ENCODE measurements at regions not wholly inside any gene's neighbourhood (a gene's known extent, or its start where the extent isn't known, plus 50 kb on each side); places are given as distances from the start of the nearest gene placed in this dataset.
"Not testable (repeated sequence)": the region's sequence is repeated elsewhere in the genome, so short reads cannot be mapped to it uniquely, and the experiment has no call there.

DNA sequence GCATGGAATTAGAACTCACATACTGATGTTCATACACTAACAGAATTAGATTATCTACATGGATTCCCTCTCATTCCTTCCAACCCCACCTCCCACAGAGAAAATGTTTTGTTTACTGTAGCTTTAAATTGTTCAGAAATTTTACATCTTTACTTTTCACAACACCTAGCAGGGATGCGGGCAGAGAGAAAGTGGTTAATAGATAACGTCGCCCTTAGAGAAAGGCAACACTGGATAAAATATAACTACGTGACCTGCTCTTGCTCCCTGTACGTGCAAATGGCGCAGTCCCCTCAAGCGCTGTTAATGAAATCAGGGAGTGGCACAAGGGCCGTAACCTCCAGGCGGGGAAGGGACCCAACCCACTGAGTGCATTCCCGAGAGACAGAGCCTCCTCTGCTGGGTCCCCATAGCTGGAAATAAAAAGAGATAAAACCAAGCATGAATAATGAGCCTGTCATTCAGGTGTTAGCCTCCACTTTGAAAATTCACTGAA, 125.3 kb upstream of the DAPK1 start:
- TF ChIP-seq, protein P1, sequence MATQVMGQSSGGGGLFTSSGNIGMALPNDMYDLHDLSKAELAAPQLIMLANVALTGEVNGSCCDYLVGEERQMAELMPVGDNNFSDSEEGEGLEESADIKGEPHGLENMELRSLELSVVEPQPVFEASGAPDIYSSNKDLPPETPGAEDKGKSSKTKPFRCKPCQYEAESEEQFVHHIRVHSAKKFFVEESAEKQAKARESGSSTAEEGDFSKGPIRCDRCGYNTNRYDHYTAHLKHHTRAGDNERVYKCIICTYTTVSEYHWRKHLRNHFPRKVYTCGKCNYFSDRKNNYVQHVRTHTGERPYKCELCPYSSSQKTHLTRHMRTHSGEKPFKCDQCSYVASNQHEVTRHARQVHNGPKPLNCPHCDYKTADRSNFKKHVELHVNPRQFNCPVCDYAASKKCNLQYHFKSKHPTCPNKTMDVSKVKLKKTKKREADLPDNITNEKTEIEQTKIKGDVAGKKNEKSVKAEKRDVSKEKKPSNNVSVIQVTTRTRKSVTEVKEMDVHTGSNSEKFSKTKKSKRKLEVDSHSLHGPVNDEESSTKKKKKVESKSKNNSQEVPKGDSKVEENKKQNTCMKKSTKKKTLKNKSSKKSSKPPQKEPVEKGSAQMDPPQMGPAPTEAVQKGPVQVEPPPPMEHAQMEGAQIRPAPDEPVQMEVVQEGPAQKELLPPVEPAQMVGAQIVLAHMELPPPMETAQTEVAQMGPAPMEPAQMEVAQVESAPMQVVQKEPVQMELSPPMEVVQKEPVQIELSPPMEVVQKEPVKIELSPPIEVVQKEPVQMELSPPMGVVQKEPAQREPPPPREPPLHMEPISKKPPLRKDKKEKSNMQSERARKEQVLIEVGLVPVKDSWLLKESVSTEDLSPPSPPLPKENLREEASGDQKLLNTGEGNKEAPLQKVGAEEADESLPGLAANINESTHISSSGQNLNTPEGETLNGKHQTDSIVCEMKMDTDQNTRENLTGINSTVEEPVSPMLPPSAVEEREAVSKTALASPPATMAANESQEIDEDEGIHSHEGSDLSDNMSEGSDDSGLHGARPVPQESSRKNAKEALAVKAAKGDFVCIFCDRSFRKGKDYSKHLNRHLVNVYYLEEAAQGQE (IDR thresholded peaks at IDR 0.05; ENCODE audit: insufficient replicate concordance, low read depth) = no peak
- TF ChIP-seq GABPA (IDR thresholded peaks at IDR 0.05; ENCODE audit: low read depth) (no peak), POLR2AphosphoS5 (IDR thresholded peaks at IDR 0.05; ENCODE audit: low read depth) (no peak), SPI1 (IDR thresholded peaks at IDR 0.05; ENCODE audit: borderline replicate concordance, low read depth) (no peak)
- TF ChIP-seq, protein P2, sequence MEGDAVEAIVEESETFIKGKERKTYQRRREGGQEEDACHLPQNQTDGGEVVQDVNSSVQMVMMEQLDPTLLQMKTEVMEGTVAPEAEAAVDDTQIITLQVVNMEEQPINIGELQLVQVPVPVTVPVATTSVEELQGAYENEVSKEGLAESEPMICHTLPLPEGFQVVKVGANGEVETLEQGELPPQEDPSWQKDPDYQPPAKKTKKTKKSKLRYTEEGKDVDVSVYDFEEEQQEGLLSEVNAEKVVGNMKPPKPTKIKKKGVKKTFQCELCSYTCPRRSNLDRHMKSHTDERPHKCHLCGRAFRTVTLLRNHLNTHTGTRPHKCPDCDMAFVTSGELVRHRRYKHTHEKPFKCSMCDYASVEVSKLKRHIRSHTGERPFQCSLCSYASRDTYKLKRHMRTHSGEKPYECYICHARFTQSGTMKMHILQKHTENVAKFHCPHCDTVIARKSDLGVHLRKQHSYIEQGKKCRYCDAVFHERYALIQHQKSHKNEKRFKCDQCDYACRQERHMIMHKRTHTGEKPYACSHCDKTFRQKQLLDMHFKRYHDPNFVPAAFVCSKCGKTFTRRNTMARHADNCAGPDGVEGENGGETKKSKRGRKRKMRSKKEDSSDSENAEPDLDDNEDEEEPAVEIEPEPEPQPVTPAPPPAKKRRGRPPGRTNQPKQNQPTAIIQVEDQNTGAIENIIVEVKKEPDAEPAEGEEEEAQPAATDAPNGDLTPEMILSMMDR (IDR thresholded peaks at IDR 0.05; ENCODE audit: insufficient read depth, low read length) = no peak
- DNase-seq (ENCODE audit: low read depth in 1 of 2, low spot score in 1 of 2) = no peak
- Histone ChIP-seq H3K4me3 (replicated peaks; ENCODE audit: insufficient read depth, low read length) (no peak overlapping the region), H3K27ac (replicated peaks) (no peak overlapping the region), H3K27me3 (ENCODE audit: insufficient read depth, poor library complexity, severe bottlenecking) (no peaks in the 10 kb centered on the region)

DNA sequence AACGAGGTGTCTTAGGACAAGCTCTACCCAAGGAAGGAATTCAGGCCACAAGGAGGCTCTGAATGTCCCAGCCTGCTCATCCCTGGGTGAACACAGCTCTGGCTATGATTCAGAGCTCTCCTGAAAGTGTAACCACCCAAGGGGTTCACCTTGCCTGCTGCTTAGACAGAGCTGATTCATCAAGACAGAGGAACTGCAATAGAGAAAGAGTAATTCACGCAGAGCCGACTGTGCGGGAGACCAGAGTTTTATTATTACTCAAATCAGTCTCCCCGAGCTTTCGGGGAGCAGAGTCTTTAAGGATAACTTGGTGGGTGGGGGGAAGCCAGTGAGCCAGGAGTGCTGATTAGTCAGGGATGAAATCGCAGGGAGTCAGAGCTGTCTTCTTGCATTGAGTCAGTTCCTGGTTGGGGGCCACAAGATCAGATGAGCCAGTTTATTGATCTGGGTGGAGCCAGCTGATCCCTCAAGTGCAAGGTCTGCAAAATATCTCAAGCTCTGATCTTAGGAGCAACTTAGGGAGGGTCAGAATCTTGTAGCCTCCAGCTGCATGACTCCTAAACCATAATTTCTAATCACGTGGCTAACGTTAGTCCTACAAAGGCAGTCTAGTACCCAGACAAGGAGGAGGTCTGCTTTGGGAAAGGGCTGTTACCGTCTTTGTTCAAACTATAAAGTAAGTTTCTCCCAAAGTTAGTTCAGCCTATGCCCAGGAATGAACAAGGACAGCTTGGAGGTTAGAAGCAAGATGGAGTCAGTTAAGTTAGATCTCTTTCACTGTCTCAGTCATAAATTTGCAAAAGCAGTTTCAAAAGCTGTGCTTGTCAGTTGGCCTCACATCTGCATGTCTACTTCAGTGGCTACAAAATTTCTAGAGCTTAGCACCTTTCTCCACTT, 123.4 kb upstream of the DAPK1 start:
- H3K27me3 ChIP-seq (ENCODE audit: insufficient read depth, poor library complexity, severe bottlenecking); H3K27ac ChIP-seq (replicated peaks); H3K4me3 ChIP-seq (replicated peaks; ENCODE audit: insufficient read depth, low read length); DNase-seq (ENCODE audit: low read depth in 1 of 2, low spot score in 1 of 2): not testable (repeated sequence)

DNA sequence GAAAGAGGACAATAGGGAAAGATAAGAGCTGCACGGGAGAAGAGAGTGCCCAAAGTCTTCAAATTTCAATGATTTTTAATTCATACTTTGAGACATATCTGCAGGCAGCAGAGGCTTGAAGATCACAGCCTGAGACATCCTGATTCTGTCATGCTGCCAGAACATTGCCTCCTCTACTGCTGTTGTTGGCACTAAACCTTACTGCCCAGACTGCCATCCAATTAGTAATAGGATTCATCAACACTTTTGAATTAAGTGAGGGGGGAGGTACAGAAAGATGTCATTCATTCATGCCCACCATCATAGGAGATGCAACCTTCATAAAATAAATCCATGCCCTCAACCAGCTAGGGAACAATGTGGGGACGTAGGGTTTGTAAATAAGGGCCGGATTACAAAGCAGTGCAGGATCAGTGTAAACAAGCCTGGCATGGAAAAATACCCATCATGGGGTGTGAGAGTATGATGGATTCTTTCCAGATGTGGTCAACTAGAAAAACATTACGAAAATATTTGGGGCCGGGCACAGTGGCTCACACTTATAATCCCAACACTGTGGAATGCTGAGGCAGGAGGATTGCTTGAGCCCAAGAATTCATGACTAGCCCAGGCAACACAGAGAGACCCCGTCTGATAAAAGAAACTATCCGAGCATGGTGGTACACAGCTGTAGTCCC, 122.1 kb upstream of the DAPK1 start:
- H3K4me3 ChIP-seq (replicated peaks; ENCODE audit: insufficient read depth, low read length) = no peak overlapping the region

More for the DNA sequence above, 122.1 kb upstream of the DAPK1 start:
- Histone ChIP-seq H3K27ac (replicated peaks) (no peak overlapping the region), H3K27me3 (ENCODE audit: insufficient read depth, poor library complexity, severe bottlenecking) (peaks cover 3% of the 10 kb centered on the region)
- no peak for DNase-seq (ENCODE audit: low read depth in 1 of 2, low spot score in 1 of 2)
- no peak for TF ChIP-seq SPI1 (IDR thresholded peaks at IDR 0.05; ENCODE audit: borderline replicate concordance, low read depth)
- no peak for TF ChIP-seq POLR2AphosphoS5 (IDR thresholded peaks at IDR 0.05; ENCODE audit: low read depth)
- TF ChIP-seq, protein P2 (IDR thresholded peaks at IDR 0.05; ENCODE audit: insufficient read depth, low read length) = no peak
- no peak for TF ChIP-seq GABPA (IDR thresholded peaks at IDR 0.05; ENCODE audit: low read depth)
- TF ChIP-seq, protein P1 (IDR thresholded peaks at IDR 0.05; ENCODE audit: insufficient replicate concordance, low read depth) = no peak
